ENCODE measurements at regions not wholly inside any gene's neighbourhood (a gene's known extent, or its start where the extent isn't known, plus 50 kb on each side); places are given as distances from the start of the nearest gene placed in this dataset.

DNA sequence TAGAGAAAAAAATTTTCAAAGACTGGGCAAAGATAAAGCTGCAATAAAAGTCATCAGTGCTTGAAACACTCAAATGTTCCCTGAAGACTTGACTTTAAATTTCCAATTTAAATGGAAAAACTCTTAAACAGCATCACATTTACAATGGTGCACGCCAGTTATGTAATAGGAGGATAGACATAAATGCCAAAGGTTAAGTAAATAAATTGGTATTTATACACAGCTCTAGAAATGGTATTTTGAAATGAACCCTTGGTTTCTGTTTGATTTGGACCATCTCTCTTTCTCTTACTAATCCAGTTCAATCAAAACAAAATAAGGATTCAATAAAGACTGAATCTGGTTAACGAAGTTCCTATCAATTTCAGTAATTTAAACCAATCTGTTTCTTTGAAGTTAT lies 272.6 kb downstream of the GPM6A start:
- H3K4me3 ChIP-seq (replicated peaks; ENCODE audit: low read depth, low read length), result no peak overlapping the region
- TF ChIP-seq, protein P1, sequence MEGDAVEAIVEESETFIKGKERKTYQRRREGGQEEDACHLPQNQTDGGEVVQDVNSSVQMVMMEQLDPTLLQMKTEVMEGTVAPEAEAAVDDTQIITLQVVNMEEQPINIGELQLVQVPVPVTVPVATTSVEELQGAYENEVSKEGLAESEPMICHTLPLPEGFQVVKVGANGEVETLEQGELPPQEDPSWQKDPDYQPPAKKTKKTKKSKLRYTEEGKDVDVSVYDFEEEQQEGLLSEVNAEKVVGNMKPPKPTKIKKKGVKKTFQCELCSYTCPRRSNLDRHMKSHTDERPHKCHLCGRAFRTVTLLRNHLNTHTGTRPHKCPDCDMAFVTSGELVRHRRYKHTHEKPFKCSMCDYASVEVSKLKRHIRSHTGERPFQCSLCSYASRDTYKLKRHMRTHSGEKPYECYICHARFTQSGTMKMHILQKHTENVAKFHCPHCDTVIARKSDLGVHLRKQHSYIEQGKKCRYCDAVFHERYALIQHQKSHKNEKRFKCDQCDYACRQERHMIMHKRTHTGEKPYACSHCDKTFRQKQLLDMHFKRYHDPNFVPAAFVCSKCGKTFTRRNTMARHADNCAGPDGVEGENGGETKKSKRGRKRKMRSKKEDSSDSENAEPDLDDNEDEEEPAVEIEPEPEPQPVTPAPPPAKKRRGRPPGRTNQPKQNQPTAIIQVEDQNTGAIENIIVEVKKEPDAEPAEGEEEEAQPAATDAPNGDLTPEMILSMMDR (IDR thresholded peaks at IDR 0.05; ENCODE audit: low read depth, low read length, missing control alignments), result no peak
- no peak for DNase-seq (ENCODE audit: extremely low read depth, low read depth)

DNA sequence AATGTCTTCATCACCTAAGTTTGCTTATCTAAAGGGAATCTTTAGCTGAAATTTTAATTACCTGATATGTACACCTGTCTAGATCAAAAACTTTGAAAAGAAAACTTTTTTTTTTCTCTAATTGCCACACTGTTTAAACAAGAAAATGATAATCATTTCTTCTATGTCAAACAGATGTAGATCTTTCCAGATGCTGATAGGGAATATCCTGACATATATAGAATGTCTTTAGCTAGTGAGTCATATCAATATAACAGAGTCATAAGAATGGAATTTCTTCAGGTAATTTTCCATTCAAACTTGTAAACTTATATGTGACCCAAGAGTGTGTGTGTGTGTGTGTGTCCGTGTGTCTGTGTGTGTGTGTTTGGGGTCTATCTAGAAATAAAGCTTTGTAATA lies 271.9 kb downstream of the GPM6A start:
- H3K4me3 ChIP-seq (replicated peaks; ENCODE audit: low read depth, low read length), result no peak overlapping the region
- TF ChIP-seq, protein P1 (IDR thresholded peaks at IDR 0.05; ENCODE audit: low read depth, low read length, missing control alignments), result no peak
- DNase-seq (ENCODE audit: extremely low read depth, low read depth), result no peak

DNA sequence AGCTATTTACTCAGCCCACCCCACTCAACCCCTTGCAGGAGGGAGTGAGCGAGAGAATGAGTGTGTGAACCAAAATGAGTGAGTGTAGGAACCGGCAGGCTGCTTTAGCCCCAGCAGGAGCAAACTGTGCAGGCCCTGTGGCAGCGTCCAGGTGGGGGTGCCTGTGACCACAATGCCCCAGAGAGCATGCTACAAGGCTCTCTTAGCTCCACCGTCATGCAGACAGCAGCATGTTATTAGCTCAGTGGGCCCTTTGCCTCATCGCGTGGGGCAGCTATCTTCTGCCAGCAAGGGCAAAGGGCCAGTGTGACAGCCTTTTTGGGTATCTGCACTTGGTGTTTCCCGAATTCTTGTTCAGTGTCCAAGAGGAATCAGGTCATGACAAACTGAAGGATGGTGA lies 271.3 kb downstream of the GPM6A start:
- H3K4me3 ChIP-seq (replicated peaks; ENCODE audit: low read depth, low read length), result no peak overlapping the region
- TF ChIP-seq, protein P1 (IDR thresholded peaks at IDR 0.05; ENCODE audit: low read depth, low read length, missing control alignments), result no peak
- DNase-seq (ENCODE audit: extremely low read depth, low read depth), result no peak

DNA sequence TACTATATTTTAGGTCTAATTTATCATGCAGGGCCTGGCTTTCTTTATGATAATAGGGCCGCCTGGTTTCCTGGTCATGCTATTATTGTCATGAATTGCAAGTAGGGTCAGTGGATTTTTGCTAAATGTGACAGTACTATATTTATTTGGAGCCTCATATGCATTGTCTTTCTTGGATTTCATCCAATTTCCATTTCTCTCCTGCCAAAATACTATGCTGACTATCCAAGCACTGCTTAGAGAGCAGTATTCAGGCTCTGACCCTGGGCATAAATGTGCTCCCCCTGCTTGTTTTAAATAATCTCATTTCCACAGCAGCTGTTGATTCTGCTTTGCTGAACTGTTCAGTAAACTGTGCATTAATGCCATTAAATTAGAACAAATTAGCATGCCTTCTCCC lies 269.3 kb downstream of the GPM6A start:
- TF ChIP-seq, protein P1 (IDR thresholded peaks at IDR 0.05; ENCODE audit: low read depth, low read length, missing control alignments), result no peak
- DNase-seq (ENCODE audit: extremely low read depth, low read depth), result no peak
- H3K4me3 ChIP-seq (replicated peaks; ENCODE audit: low read depth, low read length), result no peak overlapping the region

DNA sequence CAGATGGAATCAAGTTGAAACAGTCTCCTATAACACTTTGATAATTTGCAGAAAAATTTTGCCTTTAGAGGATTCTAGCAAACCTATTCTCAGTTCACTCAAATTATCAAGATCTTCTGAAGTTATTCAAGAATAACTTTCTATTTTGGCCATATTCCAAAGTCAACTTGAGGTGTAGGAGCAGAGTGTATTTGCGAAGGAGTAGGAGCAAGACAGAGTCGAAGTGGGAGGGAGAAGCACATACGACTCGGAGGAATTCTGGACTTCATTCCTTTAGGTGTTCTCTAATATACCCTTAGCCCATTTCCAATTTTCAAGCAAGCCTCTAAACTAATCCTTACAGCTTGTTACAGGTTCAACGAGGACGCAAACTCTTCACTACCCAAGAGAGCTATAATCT lies 252.9 kb downstream of the GPM6A start:
- TF ChIP-seq, protein P1 (IDR thresholded peaks at IDR 0.05; ENCODE audit: low read depth, low read length, missing control alignments), result no peak
- DNase-seq (ENCODE audit: extremely low read depth, low read depth), result no peak
- no peak overlapping the region for H3K4me3 ChIP-seq (replicated peaks; ENCODE audit: low read depth, low read length)

DNA sequence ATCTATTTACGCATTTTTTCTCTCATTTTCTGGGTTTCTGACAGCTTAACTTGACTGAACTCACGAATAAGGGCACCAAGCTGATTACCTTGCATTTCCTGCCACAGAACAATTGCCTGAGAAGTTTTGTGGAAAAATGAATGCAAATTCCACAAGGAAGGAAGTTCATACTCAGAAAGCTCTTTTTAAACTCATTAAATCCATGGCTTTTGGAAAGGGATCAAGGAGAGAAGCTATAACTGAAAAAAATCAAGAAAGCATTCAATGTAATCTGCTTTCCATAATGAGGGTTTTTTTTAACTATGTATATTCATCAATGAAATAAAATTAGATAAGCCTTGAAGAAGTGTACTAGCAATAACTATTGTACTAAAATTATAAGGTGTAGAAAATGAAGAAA lies 252.5 kb downstream of the GPM6A start:
- no peak overlapping the region for H3K4me3 ChIP-seq (replicated peaks; ENCODE audit: low read depth, low read length)
- TF ChIP-seq, protein P1 (IDR thresholded peaks at IDR 0.05; ENCODE audit: low read depth, low read length, missing control alignments), result no peak
- no peak for DNase-seq (ENCODE audit: extremely low read depth, low read depth)

DNA sequence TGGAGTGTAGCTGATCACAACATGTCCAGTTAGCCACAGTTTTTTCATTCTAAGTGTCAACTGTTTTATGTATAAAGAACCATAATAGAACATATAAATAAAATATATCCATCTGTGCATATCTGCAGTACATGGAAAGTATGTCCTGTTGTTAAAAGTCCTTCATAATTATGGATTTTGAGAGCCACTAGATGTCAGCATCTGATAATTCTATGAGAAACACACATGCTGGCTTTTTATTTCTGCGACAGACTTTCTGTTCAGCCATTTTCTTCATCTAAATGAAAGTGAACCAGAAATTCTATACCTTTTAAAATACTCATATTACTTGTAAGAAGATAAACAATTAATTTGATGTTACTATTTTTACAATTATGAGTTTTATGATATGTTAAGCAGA lies 251.5 kb downstream of the GPM6A start:
- DNase-seq (ENCODE audit: extremely low read depth, low read depth), result no peak
- TF ChIP-seq, protein P1 (IDR thresholded peaks at IDR 0.05; ENCODE audit: low read depth, low read length, missing control alignments), result no peak
- H3K4me3 ChIP-seq (replicated peaks; ENCODE audit: low read depth, low read length), result no peak overlapping the region
